NCI-H2029 (cell line): ENCODE measurements at regions not wholly inside any gene's neighbourhood (a gene's known extent, or its start where the extent isn't known, plus 50 kb on each side); places are given as distances from the start of the nearest gene placed in this dataset.
A peak's percentile ranks its signal among the peaks of the same experiment; 100 is the strongest.

ENCODE experiments used
- DNase-seq: peaks from one replicate; lab custom pipeline; 2025; lab: John Stamatoyannopoulos, UW

GRCh38 chr7:51368334-51368733 is 51.7 kb upstream of the COBL start:
- DNase-seq: no peak

DNA sequence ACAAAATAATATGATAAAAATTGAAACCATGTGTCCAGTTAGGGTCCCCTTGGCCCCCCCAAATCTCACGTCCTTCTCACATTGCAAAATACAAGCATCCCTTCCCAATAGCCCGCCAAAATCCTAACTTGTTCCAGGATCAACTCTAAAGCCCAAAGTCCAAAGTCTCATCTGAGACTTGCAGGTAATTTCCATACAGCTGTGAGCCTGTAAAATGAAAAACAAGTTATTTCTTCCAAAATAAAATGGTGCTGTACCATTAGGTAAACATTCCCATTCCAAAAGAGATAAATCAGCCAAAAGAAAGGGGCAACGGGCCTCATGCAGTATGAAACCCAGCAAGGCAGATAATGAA is 51.0 kb upstream of the COBL start:
- no peak for DNase-seq

GRCh38 chr7:51366930-51367613 is 50.5 kb upstream of the COBL start:
- DNase-seq: peak; percentile 75
